GM21515 (cell line): ENCODE measurements at regions not wholly inside any gene's neighbourhood (a gene's known extent, or its start where the extent isn't known, plus 50 kb on each side); places are given as distances from the start of the nearest gene placed in this dataset.
"Not testable (repeated sequence)": the region's sequence is repeated elsewhere in the genome, so short reads cannot be mapped to it uniquely, and the experiment has no call there.

Source experiments
- ATAC-seq: cut with Tn5 transposase; IDR thresholded peaks from one replicate; pipeline ENCODE4 v1.9.1; 2021; ENCODE audit not compliant: unreplicated experiment

DNA sequence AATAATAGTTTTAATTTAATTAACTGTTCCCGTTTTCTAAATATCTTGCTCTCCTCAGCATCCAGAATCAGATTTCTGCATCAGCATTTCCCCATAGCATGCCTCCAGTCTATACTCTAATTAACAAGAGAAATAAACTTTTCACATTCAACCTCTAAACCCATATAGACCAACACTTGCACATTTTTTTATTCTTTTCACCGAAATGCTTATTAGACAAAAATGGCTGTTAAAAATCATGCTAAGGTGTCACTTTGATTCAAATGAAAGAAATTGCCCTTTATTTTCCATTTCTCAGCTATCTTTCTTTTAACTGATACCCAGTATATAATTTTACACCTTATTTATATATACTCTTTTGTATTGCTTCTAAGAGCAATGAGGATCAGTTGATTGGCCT lies 1107.1 kb upstream of the EPHA6 start:
- no peak for ATAC-seq

DNA sequence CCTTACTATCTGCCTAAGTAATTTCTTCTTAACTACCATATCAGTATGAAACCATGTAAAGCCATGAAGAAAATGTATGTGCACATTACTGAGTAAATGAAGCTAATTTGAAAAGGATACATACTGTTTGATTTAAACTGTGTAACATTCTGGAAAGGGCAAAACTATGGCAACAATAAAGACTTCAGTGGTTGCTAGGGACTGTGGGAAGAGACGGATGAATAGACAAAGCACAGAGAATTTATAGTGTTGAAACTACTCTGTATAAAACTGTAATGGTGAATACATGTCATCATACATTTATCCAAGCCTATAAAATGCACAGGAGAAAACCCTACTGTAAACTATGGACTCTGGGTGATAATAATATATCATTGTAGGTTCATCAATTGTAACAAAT lies 1103.7 kb upstream of the EPHA6 start:
- no peak for ATAC-seq

DNA sequence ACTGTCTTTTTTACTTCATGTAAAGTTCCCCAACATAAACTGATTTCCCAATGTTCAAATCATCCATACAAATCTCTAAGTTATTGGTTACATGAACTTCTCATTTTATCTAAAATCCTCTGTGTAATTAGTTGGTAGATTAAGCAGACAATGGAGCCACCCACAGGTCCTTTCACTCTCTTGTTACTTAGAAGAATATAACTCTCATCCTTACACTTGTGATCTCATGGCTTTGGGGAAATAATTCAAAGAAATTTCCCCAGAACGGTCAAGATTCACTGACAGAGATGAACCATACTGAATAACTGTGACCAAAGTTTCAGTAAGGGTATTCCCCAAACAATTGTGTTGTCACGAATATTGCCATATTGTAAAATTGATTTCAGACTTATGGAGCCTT lies 1102.6 kb upstream of the EPHA6 start:
- no peak for ATAC-seq

DNA sequence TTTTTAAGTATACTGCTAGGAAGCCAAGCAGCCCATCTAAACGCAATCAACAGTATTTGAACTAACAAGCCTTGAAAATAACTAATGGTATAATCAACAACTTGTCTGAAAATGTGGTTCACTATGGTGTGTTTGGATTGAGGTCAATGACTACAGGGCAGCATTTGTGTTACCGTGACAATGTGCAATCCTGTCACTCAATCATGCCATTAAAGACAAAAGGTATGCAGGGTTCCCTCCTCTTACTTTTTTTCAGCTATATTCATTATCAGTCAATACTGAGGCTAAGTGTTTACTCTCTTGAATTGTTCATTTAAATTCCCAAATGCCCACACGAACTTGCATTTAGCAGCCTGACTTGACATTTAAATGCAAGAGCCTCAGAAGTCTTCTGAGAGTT lies 1099.3 kb upstream of the EPHA6 start:
- ATAC-seq: no peak

DNA sequence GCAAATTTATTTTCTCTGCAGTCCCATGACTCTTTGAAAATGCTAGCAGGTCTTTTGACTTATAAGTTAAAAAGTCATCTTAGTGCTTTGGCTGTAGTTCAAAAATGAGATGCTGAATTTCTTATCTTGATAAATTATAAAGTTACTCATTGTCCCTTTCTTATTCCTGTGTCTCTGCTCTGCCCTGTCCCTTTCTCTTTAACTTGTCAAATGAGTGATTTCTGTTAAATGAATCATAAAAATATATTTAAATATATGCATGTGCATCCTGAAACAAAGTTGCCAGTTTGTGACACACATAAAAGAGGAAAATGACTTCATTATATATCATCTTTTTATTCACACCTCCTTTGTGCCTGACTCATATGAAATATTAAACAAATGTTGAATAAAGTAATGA lies 1097.3 kb upstream of the EPHA6 start:
- no peak for ATAC-seq

DNA sequence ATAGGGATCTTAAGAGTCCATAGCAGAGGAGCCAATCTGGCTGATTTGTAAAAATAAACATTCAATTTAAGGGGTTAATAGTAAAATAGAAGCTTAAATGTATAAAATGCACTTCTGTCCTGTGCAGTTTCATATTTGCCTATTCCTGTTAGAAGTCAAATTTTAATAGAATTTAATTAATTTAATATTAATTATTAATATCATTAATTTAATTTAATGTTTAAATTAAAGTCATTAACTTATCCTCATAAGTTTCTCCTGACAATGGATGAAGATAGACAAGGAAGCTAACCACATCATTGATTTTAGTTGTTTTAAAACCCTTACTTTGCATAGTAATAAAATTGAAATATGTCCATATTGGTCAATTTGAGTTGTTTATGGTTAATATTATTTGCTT lies 1096.2 kb upstream of the EPHA6 start:
- ATAC-seq: no peak

DNA sequence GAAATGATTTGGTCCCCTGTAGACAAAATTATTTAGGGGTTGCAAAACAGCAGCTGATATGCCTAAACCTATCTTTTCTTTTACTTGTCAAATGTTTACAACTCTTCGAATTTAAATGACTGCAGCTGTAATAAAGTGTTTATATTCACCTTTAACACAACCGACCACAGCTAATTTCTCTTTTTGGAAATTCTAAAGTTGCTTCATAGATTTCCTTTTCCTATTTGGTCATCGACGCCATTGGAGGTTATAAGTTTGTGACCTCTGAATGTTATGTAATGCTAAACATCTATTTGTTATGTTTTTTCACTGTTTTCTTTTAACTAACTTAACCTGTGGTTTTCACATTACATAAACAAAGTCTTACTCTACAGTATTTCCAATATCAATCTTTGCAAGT lies 1094.9 kb upstream of the EPHA6 start:
- no peak for ATAC-seq

DNA sequence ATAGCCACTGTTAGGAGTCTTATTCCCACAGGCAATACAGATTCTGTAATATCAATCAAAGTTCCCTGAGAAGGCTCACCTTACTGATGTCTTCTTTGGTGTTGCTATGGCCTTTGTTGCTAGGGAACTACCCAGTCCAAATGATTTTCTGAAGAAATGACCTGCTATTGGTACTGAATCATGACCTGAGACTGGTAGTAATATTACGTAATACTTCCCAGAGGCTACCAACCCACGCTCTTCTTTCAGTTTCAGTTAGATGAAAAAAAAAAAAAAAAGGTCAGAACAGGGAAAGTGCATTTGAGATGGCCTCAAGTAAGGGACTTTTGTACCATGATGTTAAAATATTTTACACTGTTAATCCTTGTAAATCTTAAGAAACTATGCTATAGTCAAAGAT lies 1092.5 kb upstream of the EPHA6 start:
- ATAC-seq: no peak

DNA sequence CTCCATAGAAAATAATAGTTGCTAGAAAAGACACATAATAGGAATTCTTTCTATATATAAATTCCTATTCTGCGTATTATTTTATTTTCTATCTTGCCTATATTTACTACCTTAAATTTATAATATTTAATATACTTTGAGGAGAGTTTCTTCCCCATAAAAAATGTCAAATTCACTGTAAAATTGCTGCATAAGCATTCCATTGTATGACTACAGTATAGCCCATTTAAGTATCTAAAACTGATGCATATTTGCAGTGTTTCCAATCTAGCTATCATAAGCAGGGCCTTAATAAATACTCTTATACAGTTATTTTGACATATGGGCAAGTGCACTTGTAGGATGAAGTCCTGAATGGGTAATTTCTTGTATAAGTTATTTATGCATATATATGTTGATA lies 1088.6 kb upstream of the EPHA6 start:
- ATAC-seq: no peak

DNA sequence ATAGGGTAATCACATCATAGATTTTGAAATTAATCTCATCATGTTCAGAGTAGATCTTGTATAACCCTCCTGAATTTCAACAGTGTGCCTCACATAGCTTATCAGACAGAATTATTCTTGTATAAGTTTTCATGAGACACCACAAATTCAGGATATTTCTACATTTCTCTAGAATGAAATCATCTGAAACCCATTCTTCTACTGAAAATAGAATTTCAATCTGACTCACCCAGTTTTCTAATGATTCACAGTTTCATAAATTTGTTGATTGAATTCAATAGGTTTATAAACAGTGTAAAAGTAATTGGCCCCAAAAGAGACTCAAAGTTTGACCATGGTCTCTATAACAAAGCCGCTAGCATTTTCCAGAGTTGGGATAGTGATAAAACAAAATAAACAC lies 1082.6 kb upstream of the EPHA6 start:
- ATAC-seq: no peak

DNA sequence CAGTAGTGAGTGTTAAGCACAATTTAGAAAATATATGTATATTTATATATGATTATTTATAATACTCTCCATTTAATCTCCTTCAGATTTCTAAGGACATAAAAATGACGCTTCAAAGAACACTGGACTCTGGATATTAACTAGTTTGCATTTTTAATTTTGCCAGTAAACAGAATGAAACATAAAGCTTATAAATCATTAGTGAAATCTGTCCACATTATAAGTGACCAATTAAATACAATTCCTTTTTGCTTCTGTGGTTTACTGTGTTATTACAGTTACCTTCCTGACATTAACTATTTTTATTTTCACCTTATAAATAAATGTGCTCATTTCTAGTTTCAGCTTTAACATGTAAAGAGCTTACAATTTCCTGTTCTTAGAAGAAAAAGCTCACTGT lies 1081.1 kb upstream of the EPHA6 start:
- ATAC-seq: no peak

DNA sequence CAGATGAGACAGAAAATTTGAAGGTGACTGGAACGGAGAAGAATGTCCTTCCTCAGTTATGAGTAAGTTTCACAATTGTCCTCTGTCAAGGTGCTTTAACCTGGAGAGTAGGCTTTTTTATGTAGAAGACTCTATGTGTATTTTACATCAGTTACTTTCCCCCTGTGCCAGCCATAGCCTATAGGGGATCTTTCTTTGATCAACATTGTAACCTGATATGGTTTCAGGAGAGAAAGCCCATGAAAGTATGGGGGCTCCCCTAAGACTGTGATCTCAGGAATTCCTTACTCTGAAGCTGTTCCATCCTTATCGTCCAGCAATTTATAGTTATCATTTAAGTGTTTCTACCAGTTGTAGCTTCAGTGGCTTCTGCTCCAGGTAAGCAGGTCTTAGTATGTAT lies 1076.3 kb upstream of the EPHA6 start:
- no peak for ATAC-seq

DNA sequence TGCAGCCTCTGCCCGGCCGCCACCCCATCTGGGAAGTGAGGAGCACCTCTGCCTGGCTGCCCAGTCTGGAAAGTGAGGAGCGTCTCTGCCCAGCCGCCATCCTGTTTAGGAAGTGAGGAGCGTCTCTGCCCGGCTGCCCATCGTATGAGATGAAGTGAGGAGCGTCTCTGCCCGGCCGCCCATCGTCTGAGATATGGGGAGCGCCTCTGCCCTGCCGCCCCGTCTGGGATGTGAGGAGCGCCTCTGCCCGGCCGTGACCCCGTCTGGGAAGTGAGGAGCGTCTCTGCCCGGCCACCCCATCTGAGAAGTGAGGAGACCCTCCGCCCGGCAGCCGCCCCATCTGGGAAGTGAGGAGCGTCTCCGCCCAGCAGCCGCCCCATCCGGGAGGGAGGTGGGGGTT lies 1069.5 kb upstream of the EPHA6 start:
- ATAC-seq: not testable (repeated sequence)

DNA sequence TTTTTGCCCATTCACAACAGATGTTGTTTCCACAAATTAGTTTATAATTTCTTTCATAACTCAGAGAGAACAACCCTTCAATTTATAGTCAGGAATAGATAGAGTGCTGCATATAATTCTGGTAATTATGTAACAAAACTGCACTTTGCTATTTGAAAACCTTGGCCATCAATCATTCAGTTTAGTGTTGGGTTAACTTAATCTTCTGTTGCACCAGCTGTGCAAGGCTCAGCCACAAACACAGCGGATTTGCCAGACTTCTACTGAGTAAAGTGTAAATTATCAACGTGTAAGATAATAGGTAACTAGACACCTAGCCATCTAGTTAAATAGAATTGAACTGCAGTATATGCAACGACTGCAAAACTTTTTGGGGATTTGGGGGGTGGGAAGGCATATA lies 1064.3 kb upstream of the EPHA6 start:
- ATAC-seq: no peak

DNA sequence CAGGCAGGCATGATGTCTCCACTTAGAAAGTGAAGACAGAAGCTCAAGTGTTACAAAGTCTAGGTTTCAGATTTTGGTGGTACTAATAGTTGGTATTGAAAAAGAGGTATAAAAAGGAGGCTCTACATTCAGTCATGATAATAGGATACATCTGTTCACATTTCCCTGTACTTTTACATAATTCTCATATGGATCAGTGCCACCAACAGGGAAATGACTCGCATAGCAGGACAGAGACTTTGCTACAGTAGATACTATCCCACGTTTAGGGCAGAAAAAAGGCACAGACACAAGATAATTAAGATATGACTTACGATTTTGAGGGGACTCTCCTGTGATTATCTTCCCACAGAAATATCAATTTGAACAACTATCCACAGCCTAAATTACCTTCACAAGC lies 1062.9 kb upstream of the EPHA6 start:
- ATAC-seq: no peak

DNA sequence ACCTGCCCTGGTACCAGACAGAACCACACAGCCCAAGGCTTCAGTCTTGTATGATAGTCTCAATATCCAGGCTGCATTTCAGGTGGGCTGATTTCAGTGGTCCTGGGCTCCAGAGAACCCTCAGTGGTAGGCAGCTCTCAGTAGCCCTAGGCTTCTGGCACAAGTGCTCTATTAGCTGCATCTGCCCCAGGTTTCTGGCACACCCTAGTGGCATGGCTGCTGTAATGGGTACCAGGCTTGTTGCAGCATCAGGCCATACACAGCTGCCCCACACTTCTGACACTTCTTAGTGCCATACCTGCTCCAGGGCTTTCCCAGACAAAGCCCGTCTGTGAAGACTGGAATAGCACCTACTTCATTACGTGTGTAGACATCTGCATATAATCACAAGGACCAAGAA lies 1062.2 kb upstream of the EPHA6 start:
- no peak for ATAC-seq

DNA sequence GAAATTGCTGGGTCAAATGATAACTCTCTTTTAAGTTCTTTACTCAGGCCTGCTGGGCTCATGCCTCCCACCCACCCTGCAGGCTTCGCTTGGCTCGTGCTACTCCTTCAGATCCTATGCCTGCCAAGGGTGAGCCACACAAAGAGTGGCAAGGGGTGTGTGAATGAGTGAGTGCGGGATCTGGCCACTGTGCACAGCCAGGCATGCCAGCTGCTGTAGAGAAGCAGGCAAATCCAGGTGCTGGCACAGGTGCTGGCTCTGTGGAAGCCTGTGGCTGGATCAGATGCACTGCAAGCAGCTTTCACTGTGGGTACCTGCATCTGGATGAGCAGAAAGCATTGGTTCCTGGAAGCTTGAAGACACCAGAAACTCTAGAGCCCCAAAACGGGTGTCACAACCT lies 1055.7 kb upstream of the EPHA6 start:
- ATAC-seq: no peak

DNA sequence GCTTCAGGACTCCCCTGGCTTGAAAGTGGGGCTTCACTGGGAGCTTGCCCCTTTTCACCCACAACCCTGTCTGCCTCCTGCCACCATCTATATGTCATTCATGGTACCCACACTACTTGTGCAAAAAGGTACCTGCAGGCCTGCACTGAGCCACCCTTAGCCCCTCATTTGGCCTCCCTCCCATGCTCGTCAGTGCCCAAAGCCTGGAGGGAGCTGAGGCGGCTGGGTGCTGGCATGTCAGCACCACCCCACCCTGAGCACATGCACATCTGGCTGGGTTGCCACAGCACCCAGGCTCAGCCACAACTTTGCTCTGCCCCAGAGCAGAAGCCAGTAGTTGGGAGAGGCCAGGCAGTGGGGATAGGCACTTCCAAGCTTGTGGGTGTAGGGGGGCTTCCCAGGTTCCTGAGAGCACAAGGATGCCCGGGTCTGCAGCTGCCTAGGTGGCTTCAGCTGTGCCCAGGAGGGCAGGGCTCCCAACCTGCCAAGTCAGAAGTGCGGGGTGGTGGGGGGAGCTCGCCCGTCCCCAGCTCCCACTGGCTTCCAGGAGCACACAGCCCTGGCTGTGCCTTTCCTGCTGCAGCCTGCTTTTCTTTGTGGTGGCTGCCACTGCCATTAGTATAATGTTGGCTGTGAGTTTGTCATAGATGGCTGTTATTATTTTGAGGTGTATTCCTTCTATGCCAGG lies 1054.6 kb upstream of the EPHA6 start:
- ATAC-seq: no peak

DNA sequence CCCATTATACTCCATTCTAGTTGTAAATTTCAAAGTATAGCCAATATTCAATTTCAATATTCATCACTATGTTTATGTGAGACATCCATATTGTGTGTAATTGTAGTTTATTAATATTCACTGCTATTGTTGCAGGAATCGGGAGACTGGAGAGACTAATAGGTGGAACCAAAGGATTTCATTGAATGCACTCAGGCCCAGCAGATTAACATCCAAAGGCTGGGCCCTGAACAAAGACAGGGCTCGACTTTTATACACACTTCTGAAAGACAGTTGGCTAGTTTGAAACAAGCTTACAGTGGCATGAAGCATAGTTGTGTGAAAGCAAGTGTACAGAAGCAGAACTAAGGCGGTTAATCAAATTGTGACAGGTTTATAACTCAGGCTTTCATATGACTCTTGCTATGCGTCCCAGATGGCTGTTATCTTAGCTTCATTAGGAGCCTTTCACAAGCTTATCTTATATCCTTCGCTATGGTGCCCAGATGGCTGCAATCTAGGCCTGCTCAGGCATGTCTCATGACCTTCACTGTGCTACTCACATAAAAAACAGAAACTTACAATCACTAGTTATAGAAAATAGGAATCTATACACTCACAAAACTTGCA lies 1038.8 kb upstream of the EPHA6 start:
- no peak for ATAC-seq

DNA sequence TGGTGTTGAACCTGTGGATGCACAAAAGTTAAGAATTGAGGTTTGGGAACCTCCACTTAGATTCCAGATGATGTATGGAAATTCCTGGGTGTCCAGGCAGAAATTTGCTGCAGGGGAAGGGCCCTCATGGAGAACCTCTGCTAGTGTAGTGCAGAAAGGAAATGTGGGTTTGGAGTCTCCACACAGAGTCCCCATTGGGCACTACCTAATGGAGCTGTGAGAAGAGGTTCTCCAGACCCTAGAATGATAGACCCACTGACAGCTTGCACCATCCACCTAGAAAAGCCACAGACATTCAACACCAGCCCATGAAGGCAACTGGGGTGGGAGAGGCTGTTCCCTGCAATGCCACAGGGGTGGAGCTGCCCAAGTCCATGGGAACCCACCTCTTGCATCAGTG lies 1032.8 kb upstream of the EPHA6 start:
- no peak for ATAC-seq

DNA sequence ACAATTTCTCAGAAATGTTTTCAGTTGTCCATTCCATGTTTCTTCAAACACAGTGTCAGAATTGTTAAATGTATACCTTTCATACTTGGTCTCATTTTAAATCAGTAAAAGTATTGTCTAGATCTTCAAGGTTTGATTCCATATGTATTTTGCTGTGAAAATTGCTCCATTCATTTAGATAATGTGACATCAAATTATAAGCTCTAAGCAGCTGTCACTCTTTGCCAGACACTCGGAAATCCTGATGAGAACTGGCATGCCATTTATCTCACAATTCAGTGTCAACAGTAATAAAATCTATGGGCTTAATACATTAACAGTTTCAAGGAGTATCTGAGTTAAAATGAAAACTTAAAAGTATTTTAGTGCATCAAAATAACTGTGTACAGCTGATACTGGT lies 1025.3 kb upstream of the EPHA6 start:
- no peak for ATAC-seq

DNA sequence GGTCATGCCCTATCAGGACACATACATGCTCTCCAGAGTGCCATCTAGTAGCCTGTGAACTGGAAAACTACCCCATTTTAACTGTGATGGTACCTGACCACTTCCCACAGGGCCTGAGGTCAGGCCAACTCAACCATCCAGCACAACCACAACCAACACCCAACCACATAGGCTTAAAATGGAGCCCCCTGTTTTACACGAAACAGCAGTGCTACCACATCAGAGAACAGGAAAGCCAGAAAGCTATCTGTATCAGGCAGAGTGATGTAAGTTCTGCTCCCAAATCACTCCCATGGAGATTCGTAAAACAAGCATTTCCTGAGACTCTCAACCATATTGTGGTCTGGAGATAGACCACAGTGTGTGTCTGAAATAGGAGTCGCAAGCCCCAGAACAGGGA lies 1017.3 kb upstream of the EPHA6 start:
- no peak for ATAC-seq

DNA sequence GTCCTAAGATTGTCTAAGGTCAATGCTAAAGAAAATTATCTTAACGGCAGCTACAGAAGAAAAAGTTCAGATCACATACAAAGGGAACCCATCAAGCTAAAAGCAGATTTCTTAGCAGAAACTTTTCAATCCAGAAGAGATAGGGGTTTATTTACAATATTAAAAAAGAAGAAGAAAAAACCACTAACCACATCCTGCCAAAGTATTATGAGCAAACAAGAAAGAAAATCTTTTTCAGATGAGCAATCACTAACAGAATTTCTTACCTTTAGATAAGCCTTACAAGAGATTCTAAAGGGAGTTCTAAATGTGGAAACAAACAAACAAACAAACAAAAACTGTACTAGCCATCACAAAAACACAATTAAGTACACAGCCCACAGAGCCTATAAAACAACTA lies 1015.8 kb upstream of the EPHA6 start:
- no peak for ATAC-seq
